ENCODE measurements at regions not wholly inside any gene's neighbourhood (a gene's known extent, or its start where the extent isn't known, plus 50 kb on each side); places are given as distances from the start of the nearest gene placed in this dataset.

- TF ChIP-seq CTCF (IDR thresholded peaks at IDR 0.05; ENCODE audit: low read depth, low read length) = no peak
- no peak for TF ChIP-seq EZH2phosphoT487 (IDR thresholded peaks at IDR 0.05; ENCODE audit: low read depth)
These were observed 72.9 kb upstream of the VASH1 start for GRCh38 chr14:76688383-76688671.

All from OCI-LY3 (cell line).